GM12892 (cell line): ENCODE measurements at regions not wholly inside any gene's neighbourhood (a gene's known extent, or its start where the extent isn't known, plus 50 kb on each side); places are given as distances from the start of the nearest gene placed in this dataset.

Experiments used
- POLR2A ChIP-seq: IDR thresholded peaks from 2 replicates; pipeline ENCODE4 v1.6.1; 2011; ENCODE audit warnings: low read depth, low read length, control low read depth
- POLR2AphosphoS5 ChIP-seq: IDR thresholded peaks from 2 replicates; pipeline ENCODE4 v1.6.1; 2011; ENCODE audit warnings: low read depth, low read length, control low read depth
- TAF1 ChIP-seq: IDR thresholded peaks from 2 replicates; pipeline ENCODE4 v1.6.1; 2011; ENCODE audit warnings: low read depth, mild to moderate bottlenecking, control low read depth, low read length, borderline replicate concordance

- TF ChIP-seq POLR2A = no peak
- no peak for TF ChIP-seq TAF1
- no peak for TF ChIP-seq POLR2AphosphoS5
Observed at GRCh38 chr14:71610149-71610548, 322.1 kb upstream of the RGS6 start.
